Upper lobe of left lung (tissue), 4 donors: ENCODE measurements at regions not wholly inside any gene's neighbourhood (a gene's known extent, or its start where the extent isn't known, plus 50 kb on each side); places are given as distances from the start of the nearest gene placed in this dataset.

Source experiments
- POLR2A ChIP-seq, 4 donors: fragments of 450-650 bp; IDR thresholded peaks; one replicate each; pipeline ENCODE4 v1.5.1; 2016 to 2017; ENCODE audit warnings: antibody characterized with exemption in 4 of 4, mild to moderate bottlenecking in 2 of 4
- TF ChIP-seq, protein P1 (sequence below), 6 experiments: fragments of 450-650 bp in 4 of 6; fragments of 200-600 bp in 2 of 6; sonication (generic) in 2 of 6; IDR thresholded peaks; one replicate each; pipeline ENCODE4 v1.5.1; 2016 to 2019; ENCODE audit warnings: antibody characterized with exemption in 6 of 6

DNA sequence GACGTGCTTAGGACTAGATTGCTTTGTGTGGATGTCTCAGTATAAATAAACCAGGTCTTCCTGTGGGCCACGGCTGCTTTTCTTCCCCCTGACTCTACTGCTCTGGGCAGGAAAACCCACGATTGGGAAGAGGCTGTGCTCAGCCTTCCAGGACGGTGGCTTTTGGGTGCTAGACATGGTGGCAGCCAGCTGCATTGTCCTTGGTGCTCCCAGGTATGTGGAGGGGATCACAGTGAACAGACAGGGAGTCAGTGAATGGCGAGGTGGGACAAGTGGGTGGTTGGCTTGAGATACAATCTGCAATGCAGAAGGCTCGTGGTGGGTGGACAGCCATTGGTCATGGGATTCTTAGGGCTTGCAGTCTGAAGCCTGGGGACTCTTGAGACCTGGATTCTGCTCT is 366.3 kb downstream of the AACS start:
- TF ChIP-seq POLR2A (IDR thresholded peaks at IDR 0.05) = no peak
- TF ChIP-seq, protein P1, sequence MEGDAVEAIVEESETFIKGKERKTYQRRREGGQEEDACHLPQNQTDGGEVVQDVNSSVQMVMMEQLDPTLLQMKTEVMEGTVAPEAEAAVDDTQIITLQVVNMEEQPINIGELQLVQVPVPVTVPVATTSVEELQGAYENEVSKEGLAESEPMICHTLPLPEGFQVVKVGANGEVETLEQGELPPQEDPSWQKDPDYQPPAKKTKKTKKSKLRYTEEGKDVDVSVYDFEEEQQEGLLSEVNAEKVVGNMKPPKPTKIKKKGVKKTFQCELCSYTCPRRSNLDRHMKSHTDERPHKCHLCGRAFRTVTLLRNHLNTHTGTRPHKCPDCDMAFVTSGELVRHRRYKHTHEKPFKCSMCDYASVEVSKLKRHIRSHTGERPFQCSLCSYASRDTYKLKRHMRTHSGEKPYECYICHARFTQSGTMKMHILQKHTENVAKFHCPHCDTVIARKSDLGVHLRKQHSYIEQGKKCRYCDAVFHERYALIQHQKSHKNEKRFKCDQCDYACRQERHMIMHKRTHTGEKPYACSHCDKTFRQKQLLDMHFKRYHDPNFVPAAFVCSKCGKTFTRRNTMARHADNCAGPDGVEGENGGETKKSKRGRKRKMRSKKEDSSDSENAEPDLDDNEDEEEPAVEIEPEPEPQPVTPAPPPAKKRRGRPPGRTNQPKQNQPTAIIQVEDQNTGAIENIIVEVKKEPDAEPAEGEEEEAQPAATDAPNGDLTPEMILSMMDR (IDR thresholded peaks at IDR 0.05) = no peak
